GM23338 (cell line): ENCODE measurements at regions not wholly inside any gene's neighbourhood (a gene's known extent, or its start where the extent isn't known, plus 50 kb on each side); places are given as distances from the start of the nearest gene placed in this dataset.

Experiments
- ATAC-seq: fragments of 200-7000 bp; cut with Tn5 transposase; 3 replicates; pipeline ENCODE4 v1.9.1; 2020
- DNase-seq: peaks from one replicate; pipeline ENCODE4 v3.0.0-alpha.2; 2015; ENCODE audit warnings: low spot score
- H2AFZ ChIP-seq: fragments of 200-600 bp; sonication (generic); 2 replicates; pipeline ENCODE4 v1.8.0; 2016; ENCODE audit warnings: antibody characterized with exemption, mild to moderate bottlenecking, moderate library complexity
- H3F3A ChIP-seq: fragments of 200-600 bp; sonication (generic); replicated peaks from 2 replicates; pipeline ENCODE4 v1.8.0; 2017; ENCODE audit warnings: antibody characterized with exemption, mixed run types, low read depth
- H3K27ac ChIP-seq: fragments of 200-600 bp; sonication (generic); 2 replicates; pipeline ENCODE4 v1.6.1; 2016; ENCODE audit warnings: low read depth
- H3K27me3 ChIP-seq: fragments of 200-600 bp; sonication (generic); 2 replicates; pipeline ENCODE4 v1.8.0; 2016; ENCODE audit warnings: mild to moderate bottlenecking, mixed run types, moderate library complexity; ENCODE audit not compliant: insufficient read depth
- H3K36me3 ChIP-seq: fragments of 200-600 bp; sonication (generic); 2 replicates; pipeline ENCODE4 v1.8.0; 2016; ENCODE audit warnings: mild to moderate bottlenecking; ENCODE audit not compliant: insufficient read depth
- H3K4me1 ChIP-seq: fragments of 200-600 bp; sonication (generic); 2 replicates; pipeline ENCODE4 v1.8.0; 2016; ENCODE audit warnings: mild to moderate bottlenecking, moderate library complexity; ENCODE audit not compliant: insufficient read depth
- H3K4me2 ChIP-seq: fragments of 200-600 bp; sonication (generic); 2 replicates; pipeline ENCODE4 v1.7.1; 2017; ENCODE audit warnings: mixed run types
- H3K4me3 ChIP-seq: fragments of 200-600 bp; sonication (generic); 2 replicates; pipeline ENCODE4 v1.6.1; 2016; ENCODE audit warnings: mixed run types
- H3K79me2 ChIP-seq: fragments of 200-600 bp; sonication (generic); replicated peaks from 2 replicates; pipeline ENCODE4 v1.8.0; 2017; ENCODE audit warnings: mild to moderate bottlenecking; ENCODE audit not compliant: insufficient read depth
- H3K9me2 ChIP-seq: fragments of 200-600 bp; sonication (generic); 2 replicates; pipeline ENCODE4 v1.8.0; 2017; ENCODE audit not compliant: insufficient read depth
- H4K20me1 ChIP-seq: fragments of 200-600 bp; sonication (generic); replicated peaks from 2 replicates; pipeline ENCODE4 v1.8.0; 2017; ENCODE audit warnings: mild to moderate bottlenecking; ENCODE audit not compliant: insufficient read depth
- H3K27ac Mint-ChIP-seq: 2 replicates; pipeline ENCODE4 v1.8.0; 2020; ENCODE audit warnings: inconsistent platforms, mild to moderate bottlenecking, moderate library complexity, mixed read lengths
- H3K27me3 Mint-ChIP-seq: 3 replicates; pipeline ENCODE4 v1.8.0; 2022; ENCODE audit warnings: low read depth, mild to moderate bottlenecking, moderate library complexity, mixed read lengths, inconsistent platforms; ENCODE audit not compliant: insufficient read depth, poor library complexity
- H3K36me3 Mint-ChIP-seq: 3 replicates; pipeline ENCODE4 v1.8.0; 2021; ENCODE audit warnings: low read depth, mild to moderate bottlenecking, inconsistent platforms, moderate library complexity, mixed read lengths
- H3K4me1 Mint-ChIP-seq: 3 replicates; pipeline ENCODE4 v1.8.0; 2020; ENCODE audit warnings: mild to moderate bottlenecking, inconsistent platforms, mixed read lengths
- H3K4me3 Mint-ChIP-seq: 3 replicates; pipeline ENCODE4 v1.8.0; 2021; ENCODE audit warnings: moderate library complexity, mild to moderate bottlenecking, inconsistent platforms, mixed read lengths
- H3K9me3 Mint-ChIP-seq: 3 replicates; pipeline ENCODE4 v1.8.0; 2020; ENCODE audit warnings: moderate library complexity, mild to moderate bottlenecking, inconsistent platforms, mixed read lengths
- CREB1 ChIP-seq: fragments of 250-450 bp; sonication (Bioruptor Pico); IDR thresholded peaks from 2 replicates; pipeline ENCODE4 v1.5.0; 2020; ENCODE audit warnings: low read depth, mild to moderate bottlenecking, moderate library complexity
- ETS1 ChIP-seq: IDR thresholded peaks from 2 replicates; pipeline ENCODE4 v1.6.1; 2016; ENCODE audit warnings: antibody characterized with exemption
- EZH2 ChIP-seq: fragments of 200-600 bp; sonication (generic); IDR thresholded peaks from one replicate; pipeline ENCODE4 v1.8.0; 2017; ENCODE audit warnings: antibody characterized with exemption, mild to moderate bottlenecking, low read depth; ENCODE audit not compliant: unreplicated experiment
- EZH2phosphoT487 ChIP-seq: fragments of 200-600 bp; sonication (generic); IDR thresholded peaks from one replicate; pipeline ENCODE4 v1.8.1; 2018; ENCODE audit warnings: antibody characterized with exemption; ENCODE audit not compliant: unreplicated experiment
- REST ChIP-seq: IDR thresholded peaks from one replicate; pipeline ENCODE4 v1.6.1; 2018; ENCODE audit warnings: antibody characterized with exemption; ENCODE audit not compliant: unreplicated experiment
- ZNF331 ChIP-seq: fragments of 250-450 bp; sonication (Bioruptor Pico); IDR thresholded peaks from 2 replicates; pipeline ENCODE4 v1.5.0; 2020; ENCODE audit warnings: low read depth, mild to moderate bottlenecking, moderate library complexity
- TF ChIP-seq, protein P1 (sequence below), 2 experiments: fragments of 200-600 bp in 1 of 2; sonication (generic) in 1 of 2; conservative IDR thresholded peaks; 2 replicates each; pipeline versions ENCODE4 v1.5.1 to v1.6.1; 2016 to 2017; ENCODE audit warnings: antibody characterized with exemption in 2 of 2, low read depth in 2 of 2, mild to moderate bottlenecking in 2 of 2, moderate library complexity in 1 of 2
- TF ChIP-seq, protein P2 (sequence below): fragments of 250-450 bp; sonication (Bioruptor Pico); IDR thresholded peaks from 2 replicates; pipeline ENCODE4 v1.5.0; 2020; ENCODE audit warnings: mild to moderate bottlenecking, moderate library complexity

- TF ChIP-seq REST: no peak
Observed at GRCh38 chr5:89098199-89098756, 215.3 kb upstream of the MEF2C start (continued).

GRCh38 chr5:89097103-89097502 lies 214.1 kb upstream of the MEF2C start:
- no peak overlapping the region for H3K27ac ChIP-seq
- no peaks in the 10 kb centered on the region for H3K27me3 Mint-ChIP-seq
- H3K27me3 ChIP-seq: no peaks in the 10 kb centered on the region
- no peaks in the 10 kb centered on the region for H3K36me3 ChIP-seq
- no peaks in the 10 kb centered on the region for H3K9me3 Mint-ChIP-seq
- H2AFZ ChIP-seq: no peak overlapping the region
- no peak overlapping the region for H3K4me2 ChIP-seq
- no peak overlapping the region for H3K4me3 Mint-ChIP-seq
- H3K27ac Mint-ChIP-seq: no peak overlapping the region
- no peaks in the 10 kb centered on the region for H4K20me1 ChIP-seq
- H3K9me2 ChIP-seq: no peaks in the 10 kb centered on the region
- peaks cover 7% of the 10 kb centered on the region; the same call in 2 of the 3 replicates for H3K4me1 Mint-ChIP-seq
- no peaks in the 10 kb centered on the region for H3F3A ChIP-seq
- no peak for ATAC-seq
- H3K4me3 ChIP-seq: no peak overlapping the region
- H3K4me1 ChIP-seq: no peaks in the 10 kb centered on the region; the same call in 1 of the 2 replicates
- H3K79me2 ChIP-seq: no peaks in the 10 kb centered on the region
- TF ChIP-seq CREB1 (no peak), ZNF331 (CRISPR knock-in tag) (no peak), EZH2phosphoT487 (no peak), ETS1 (no peak), EZH2 (no peak)
- TF ChIP-seq, protein P1, sequence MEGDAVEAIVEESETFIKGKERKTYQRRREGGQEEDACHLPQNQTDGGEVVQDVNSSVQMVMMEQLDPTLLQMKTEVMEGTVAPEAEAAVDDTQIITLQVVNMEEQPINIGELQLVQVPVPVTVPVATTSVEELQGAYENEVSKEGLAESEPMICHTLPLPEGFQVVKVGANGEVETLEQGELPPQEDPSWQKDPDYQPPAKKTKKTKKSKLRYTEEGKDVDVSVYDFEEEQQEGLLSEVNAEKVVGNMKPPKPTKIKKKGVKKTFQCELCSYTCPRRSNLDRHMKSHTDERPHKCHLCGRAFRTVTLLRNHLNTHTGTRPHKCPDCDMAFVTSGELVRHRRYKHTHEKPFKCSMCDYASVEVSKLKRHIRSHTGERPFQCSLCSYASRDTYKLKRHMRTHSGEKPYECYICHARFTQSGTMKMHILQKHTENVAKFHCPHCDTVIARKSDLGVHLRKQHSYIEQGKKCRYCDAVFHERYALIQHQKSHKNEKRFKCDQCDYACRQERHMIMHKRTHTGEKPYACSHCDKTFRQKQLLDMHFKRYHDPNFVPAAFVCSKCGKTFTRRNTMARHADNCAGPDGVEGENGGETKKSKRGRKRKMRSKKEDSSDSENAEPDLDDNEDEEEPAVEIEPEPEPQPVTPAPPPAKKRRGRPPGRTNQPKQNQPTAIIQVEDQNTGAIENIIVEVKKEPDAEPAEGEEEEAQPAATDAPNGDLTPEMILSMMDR (conservative IDR thresholded peaks at IDR 0.05; ENCODE audit: low read depth in 2 of 2): no peak
- TF ChIP-seq, protein P2, sequence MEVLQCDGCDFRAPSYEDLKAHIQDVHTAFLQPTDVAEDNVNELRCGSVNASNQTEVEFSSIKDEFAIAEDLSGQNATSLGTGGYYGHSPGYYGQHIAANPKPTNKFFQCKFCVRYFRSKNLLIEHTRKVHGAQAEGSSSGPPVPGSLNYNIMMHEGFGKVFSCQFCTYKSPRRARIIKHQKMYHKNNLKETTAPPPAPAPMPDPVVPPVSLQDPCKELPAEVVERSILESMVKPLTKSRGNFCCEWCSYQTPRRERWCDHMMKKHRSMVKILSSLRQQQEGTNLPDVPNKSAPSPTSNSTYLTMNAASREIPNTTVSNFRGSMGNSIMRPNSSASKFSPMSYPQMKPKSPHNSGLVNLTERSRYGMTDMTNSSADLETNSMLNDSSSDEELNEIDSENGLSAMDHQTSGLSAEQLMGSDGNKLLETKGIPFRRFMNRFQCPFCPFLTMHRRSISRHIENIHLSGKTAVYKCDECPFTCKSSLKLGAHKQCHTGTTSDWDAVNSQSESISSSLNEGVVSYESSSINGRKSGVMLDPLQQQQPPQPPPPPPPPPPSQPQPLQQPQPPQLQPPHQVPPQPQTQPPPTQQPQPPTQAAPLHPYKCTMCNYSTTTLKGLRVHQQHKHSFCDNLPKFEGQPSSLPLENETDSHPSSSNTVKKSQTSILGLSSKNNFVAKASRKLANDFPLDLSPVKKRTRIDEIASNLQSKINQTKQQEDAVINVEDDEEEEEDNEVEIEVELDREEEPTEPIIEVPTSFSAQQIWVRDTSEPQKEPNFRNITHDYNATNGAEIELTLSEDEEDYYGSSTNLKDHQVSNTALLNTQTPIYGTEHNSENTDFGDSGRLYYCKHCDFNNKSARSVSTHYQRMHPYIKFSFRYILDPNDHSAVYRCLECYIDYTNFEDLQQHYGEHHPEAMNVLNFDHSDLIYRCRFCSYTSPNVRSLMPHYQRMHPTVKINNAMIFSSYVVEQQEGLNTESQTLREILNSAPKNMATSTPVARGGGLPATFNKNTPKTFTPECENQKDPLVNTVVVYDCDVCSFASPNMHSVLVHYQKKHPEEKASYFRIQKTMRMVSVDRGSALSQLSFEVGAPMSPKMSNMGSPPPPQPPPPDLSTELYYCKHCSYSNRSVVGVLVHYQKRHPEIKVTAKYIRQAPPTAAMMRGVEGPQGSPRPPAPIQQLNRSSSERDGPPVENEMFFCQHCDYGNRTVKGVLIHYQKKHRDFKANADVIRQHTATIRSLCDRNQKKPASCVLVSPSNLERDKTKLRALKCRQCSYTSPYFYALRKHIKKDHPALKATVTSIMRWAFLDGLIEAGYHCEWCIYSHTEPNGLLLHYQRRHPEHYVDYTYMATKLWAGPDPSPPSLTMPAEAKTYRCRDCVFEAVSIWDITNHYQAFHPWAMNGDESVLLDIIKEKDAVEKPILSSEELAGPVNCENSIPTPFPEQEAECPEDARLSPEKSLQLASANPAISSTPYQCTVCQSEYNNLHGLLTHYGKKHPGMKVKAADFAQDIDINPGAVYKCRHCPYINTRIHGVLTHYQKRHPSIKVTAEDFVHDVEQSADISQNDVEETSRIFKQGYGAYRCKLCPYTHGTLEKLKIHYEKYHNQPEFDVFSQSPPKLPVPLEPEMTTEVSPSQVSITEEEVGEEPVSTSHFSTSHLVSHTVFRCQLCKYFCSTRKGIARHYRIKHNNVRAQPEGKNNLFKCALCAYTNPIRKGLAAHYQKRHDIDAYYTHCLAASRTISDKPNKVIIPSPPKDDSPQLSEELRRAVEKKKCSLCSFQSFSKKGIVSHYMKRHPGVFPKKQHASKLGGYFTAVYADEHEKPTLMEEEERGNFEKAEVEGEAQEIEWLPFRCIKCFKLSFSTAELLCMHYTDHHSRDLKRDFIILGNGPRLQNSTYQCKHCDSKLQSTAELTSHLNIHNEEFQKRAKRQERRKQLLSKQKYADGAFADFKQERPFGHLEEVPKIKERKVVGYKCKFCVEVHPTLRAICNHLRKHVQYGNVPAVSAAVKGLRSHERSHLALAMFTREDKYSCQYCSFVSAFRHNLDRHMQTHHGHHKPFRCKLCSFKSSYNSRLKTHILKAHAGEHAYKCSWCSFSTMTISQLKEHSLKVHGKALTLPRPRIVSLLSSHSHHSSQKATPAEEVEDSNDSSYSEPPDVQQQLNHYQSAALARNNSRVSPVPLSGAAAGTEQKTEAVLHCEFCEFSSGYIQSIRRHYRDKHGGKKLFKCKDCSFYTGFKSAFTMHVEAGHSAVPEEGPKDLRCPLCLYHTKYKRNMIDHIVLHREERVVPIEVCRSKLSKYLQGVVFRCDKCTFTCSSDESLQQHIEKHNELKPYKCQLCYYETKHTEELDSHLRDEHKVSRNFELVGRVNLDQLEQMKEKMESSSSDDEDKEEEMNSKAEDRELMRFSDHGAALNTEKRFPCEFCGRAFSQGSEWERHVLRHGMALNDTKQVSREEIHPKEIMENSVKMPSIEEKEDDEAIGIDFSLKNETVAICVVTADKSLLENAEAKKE (CRISPR knock-in tag): no peak
- peak; percentile 8 for DNase-seq
- H3K36me3 Mint-ChIP-seq: no peaks in the 10 kb centered on the region
